ENCODE measurements at regions not wholly inside any gene's neighbourhood (a gene's known extent, or its start where the extent isn't known, plus 50 kb on each side); places are given as distances from the start of the nearest gene placed in this dataset.

GRCh38 chr3:176697284-176697889 lies 499.9 kb downstream of the TBL1XR1 start:
- no peak for DNase-seq

- no peak for DNase-seq
Measured at GRCh38 chr3:176696816-176697215, 500.5 kb downstream of the TBL1XR1 start.

GRCh38 chr3:176692966-176693785 lies 504.1 kb downstream of the TBL1XR1 start:
- DNase-seq = no peak

- no peak for DNase-seq
Measured at GRCh38 chr3:176692199-176692965, 504.9 kb downstream of the TBL1XR1 start.

GRCh38 chr3:176690083-176690869 lies 507.0 kb downstream of the TBL1XR1 start:
- DNase-seq = no peak

GRCh38 chr3:176687754-176688153 lies 509.5 kb downstream of the TBL1XR1 start:
- no peak for DNase-seq

- no peak for DNase-seq
Measured at GRCh38 chr3:176683382-176683781, 513.9 kb downstream of the TBL1XR1 start.

- DNase-seq = no peak
Measured at GRCh38 chr3:176663837-176664831, 533.1 kb downstream of the TBL1XR1 start.

GRCh38 chr3:176663387-176663786 lies 533.9 kb downstream of the TBL1XR1 start:
- DNase-seq = no peak

- DNase-seq = no peak
Measured at GRCh38 chr3:176661432-176661964, 535.8 kb downstream of the TBL1XR1 start.

- no peak for DNase-seq
Measured at GRCh38 chr3:176655404-176656094, 541.7 kb downstream of the TBL1XR1 start.

- DNase-seq = no peak
Measured at GRCh38 chr3:176651622-176652021, 545.7 kb downstream of the TBL1XR1 start.

GRCh38 chr3:176650478-176650877 lies 546.8 kb downstream of the TBL1XR1 start:
- DNase-seq = no peak

GRCh38 chr3:176647987-176648386 lies 549.3 kb downstream of the TBL1XR1 start:
- no peak for DNase-seq

GRCh38 chr3:176633511-176633910 lies 563.8 kb downstream of the TBL1XR1 start:
- DNase-seq = no peak

- DNase-seq = no peak
Measured at GRCh38 chr3:176632925-176633324, 564.4 kb downstream of the TBL1XR1 start.

GRCh38 chr3:176631165-176631564 lies 566.1 kb downstream of the TBL1XR1 start:
- no peak for DNase-seq

GRCh38 chr3:176628101-176628639 lies 569.1 kb downstream of the TBL1XR1 start:
- no peak for DNase-seq

- DNase-seq = no peak
Measured at GRCh38 chr3:176623468-176624150, 573.7 kb downstream of the TBL1XR1 start.

GRCh38 chr3:176619833-176620232 lies 577.4 kb downstream of the TBL1XR1 start:
- no peak for DNase-seq
